ENCODE measurements at regions not wholly inside any gene's neighbourhood (a gene's known extent, or its start where the extent isn't known, plus 50 kb on each side); places are given as distances from the start of the nearest gene placed in this dataset.

DNA sequence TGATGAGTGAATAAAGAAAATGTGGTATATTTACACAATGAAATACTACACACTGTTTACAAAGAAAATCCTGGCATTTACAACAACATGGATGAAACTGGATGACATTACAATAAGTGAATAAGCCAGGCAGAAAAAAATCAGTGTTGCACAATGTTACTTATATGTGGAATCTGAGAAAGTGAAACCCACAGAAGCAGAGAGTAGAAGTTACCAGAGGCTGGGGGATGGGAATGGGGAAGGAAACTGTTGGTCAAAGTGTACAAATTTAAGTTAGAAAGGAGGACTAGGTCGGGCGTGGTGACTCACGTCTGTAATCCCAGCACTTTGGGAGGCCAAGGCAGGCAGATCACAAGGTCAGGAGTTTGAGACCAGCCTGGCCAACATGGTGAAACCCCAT lies 538.5 kb upstream of the MKI67 start:
- DNase-seq (ENCODE audit: low read depth in 2 of 2): peak in 1 of 2 donors; percentile 1
- no peak overlapping the region for H3K4me3 ChIP-seq (replicated peaks in 1 of 2; ENCODE audit: low read depth in 2 of 2, low read length in 2 of 2)
- no peak for TF ChIP-seq CTCF (IDR thresholded peaks at IDR 0.05; ENCODE audit: low read depth, low read length)

DNA sequence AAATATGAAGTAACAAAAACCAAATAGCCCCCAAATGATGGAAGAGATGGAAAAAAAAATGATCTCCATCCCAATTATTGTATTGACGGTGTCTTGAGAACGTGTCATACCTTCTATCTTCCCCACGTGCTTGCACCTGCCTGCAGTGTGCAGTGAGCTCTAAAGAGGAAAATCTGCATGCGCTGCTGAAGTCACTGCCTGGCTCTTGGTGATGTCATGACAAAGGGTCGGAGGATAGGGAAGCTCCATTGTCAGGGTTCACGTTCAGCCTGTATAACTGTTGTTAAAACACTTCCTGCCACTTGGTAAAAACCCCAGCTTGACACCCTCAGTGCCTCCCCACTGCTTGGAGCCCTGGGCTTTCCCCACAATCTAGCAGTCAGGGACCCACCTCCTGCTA lies 549.2 kb upstream of the MKI67 start:
- no peak overlapping the region for H3K4me3 ChIP-seq (replicated peaks in 1 of 2; ENCODE audit: low read depth in 2 of 2, low read length in 2 of 2)
- no peak for DNase-seq (ENCODE audit: low read depth in 2 of 2)
- TF ChIP-seq CTCF (IDR thresholded peaks at IDR 0.05; ENCODE audit: low read depth, low read length): no peak

DNA sequence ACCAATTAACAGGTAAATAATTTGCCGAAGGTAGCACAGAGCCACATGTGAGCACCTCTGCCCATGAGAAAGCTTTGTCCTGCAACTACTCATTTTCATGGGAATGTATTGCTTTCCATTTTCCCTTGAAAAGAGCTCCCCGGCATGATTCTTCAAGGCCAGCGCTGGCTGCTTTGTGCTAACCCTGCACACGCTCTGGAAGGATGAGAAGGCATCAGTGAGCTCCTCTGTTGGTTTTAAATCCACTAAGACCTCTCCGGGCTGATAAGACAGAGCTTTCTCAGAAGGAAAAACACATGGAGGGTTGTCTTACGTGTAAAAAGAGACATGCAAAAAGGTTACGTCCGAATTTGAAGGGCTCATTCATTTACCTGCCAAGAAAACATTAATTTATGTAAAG lies 553.9 kb upstream of the MKI67 start:
- TF ChIP-seq CTCF (IDR thresholded peaks at IDR 0.05; ENCODE audit: low read depth, low read length): no peak
- DNase-seq (ENCODE audit: low read depth in 2 of 2): no peak

DNA sequence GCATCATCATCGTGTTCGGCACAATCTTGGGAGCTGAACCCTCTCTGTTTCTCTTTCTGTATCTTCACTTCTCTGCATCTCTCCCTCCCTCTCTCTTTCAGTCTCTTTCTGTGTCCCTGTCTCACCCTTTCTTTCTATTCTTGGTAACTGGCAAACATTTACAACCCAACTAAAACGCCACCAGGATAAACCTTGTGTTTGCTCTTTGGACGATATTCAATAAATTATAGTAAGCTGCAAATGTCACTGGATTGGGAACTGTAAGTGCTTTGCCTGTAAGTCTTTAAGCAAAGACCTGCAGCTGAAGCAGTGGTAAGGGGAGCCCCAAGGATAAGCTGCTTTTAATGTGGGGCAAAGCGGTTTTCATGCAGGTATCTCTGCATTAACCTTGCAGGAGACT lies 558.0 kb upstream of the MKI67 start:
- no peak for TF ChIP-seq CTCF (IDR thresholded peaks at IDR 0.05; ENCODE audit: low read depth, low read length)
- H3K4me3 ChIP-seq (replicated peaks in 1 of 2; ENCODE audit: low read depth in 2 of 2, low read length in 2 of 2): no peak overlapping the region
- DNase-seq (ENCODE audit: low read depth in 2 of 2): no peak

More for the DNA sequence above, 553.9 kb upstream of the MKI67 start:
- no peak overlapping the region for H3K4me3 ChIP-seq (replicated peaks in 1 of 2; ENCODE audit: low read depth in 2 of 2, low read length in 2 of 2)

DNA sequence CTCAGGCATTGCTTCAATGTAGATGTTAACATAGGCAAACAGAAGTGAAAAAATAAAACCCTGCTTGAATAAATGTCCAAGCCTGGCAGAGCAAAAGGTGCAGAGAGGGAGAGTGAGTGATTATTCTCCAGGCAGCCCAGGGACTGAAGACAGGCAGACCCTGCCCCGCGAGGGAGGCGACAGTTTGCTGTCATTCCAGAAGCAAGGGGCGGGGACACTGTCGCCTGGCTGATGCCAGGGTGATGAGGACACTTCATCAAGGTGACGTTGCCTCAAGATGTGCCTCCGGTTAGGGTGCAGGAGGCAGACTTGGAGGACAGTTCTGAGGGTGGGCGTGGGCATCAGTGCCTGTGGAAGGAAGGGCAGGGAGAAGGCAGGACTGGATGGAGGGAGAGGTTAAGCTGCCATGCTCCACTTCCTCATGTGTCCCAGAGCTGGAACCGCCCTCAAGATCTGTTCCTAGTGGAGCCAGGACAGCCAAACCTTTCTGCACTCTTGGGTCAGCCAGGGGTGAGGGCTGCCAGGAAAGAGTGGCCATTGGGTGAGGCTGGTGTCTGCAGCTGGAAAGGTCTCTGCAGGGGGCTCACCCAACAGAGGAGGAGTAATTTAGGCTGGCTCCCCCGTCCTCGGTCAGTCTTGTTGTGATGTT lies 560.5 kb upstream of the MKI67 start:
- no peak for DNase-seq (ENCODE audit: low read depth in 2 of 2)
- TF ChIP-seq CTCF (IDR thresholded peaks at IDR 0.05; ENCODE audit: low read depth, low read length): no peak
- H3K4me3 ChIP-seq (replicated peaks in 1 of 2; ENCODE audit: low read depth in 2 of 2, low read length in 2 of 2): no peak overlapping the region

DNA sequence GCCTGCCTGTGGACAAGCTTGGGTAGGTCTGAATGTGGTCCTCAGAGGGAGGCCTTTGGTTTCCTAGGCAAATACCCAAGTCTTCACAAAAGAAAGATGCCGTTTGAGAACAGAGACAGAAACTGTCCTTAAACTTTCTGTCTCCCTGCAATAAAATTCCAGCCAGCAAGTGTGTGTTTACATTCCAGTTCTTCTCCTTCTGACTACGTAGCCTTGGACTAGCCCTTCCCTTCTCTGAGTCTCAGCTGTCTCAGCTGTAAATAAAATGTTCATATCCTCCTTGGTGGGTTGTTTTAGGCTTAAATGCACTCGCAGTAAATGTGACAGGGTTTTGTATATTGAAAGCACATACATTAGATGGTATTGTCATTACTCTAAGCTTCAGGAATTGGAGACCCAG lies 561.2 kb upstream of the MKI67 start:
- no peak for DNase-seq (ENCODE audit: low read depth in 2 of 2)
- TF ChIP-seq CTCF (IDR thresholded peaks at IDR 0.05; ENCODE audit: low read depth, low read length): no peak
- H3K4me3 ChIP-seq (replicated peaks in 1 of 2; ENCODE audit: low read depth in 2 of 2, low read length in 2 of 2): no peak overlapping the region
